ENCODE measurements at regions not wholly inside any gene's neighbourhood (a gene's known extent, or its start where the extent isn't known, plus 50 kb on each side); places are given as distances from the start of the nearest gene placed in this dataset.
A peak's percentile ranks its signal among the peaks of the same experiment; 100 is the strongest.

GRCh38 chr1:55592122-55592521, 377.0 kb upstream of the USP24 start:
- DNase-seq (ENCODE audit: low spot score) = no peak
- in situ Hi-C loops (cut with HindIII; ENCODE audit: low sequenced_read_pairs) = no loop called here

DNA sequence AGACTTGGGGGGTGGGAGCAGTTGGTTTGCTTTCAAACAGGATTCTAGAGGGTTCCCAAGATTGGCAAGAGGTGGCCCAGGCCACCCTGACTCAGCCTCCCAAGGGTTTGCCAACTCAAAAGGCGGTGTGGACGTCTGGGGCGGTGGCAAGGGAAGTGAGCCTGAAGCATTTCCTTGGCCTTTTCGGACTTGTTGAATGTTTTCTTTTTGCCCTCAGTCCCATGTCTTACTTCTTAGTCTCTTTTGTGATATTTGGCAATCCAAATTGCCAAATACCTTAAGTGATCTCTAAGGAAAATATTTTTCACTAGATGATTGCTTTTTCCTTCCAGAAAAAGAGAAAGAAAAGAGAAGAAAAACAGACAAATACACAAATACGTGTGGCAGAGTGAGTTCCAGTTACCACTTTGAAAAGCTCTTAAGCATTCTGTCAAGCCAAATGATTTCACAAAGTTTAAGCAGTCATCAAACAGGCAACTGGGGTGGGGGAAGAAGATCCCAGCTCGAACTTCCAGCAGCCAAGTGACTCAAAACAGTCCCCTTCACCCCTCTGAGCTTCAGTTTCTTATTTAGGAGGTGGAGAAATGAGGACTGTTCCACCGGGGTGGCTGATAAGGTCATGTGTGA, 374.6 kb upstream of the USP24 start:
- in situ Hi-C loops (cut with HindIII; ENCODE audit: low sequenced_read_pairs) = no loop called here
- DNase-seq (ENCODE audit: low spot score) = no peak

DNA sequence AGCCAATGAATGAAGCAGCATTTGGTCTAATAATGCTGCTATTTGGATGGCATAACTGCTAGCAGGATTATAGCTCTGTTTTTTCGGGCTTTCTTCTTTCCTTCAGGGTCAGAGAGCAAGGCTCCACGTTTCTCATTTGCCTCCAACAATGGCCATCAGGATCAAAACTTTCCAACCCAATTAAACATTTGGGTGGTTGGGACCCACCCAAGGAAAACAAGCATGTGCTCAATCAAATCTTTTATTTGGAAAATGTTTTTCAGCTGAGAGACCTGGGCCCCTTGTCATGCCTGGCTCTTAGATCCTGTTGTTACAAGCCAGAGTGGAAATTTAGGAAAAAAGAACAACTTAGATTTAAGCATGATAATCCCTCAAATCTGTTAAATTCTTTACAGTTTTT, 373.1 kb upstream of the USP24 start:
- in situ Hi-C loops (cut with HindIII; ENCODE audit: low sequenced_read_pairs) = no loop called here
- no peak for DNase-seq (ENCODE audit: low spot score)

DNA sequence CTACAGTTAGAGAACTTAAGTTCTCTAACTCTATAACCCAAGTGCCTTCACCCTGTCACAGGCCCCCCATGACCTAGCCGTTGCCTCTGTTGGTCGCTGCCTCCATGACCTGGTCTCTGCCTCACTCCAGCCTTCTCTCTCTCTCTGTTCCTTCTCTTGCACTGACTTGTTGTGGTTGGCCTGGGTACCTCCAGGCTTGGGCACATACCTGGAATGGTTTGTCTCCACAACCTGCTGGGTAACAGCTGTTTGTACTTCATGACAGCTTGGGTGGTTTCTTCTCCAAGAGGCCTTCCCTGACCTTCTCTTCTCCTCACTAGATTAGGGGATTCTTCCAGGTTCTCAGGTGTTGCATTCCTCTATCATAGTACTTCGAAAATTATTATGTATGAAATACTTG, 371.6 kb upstream of the USP24 start:
- in situ Hi-C loops (cut with HindIII; ENCODE audit: low sequenced_read_pairs) = no loop called here
- DNase-seq (ENCODE audit: low spot score) = no peak

- in situ Hi-C loops (cut with HindIII; ENCODE audit: low sequenced_read_pairs) = no loop called here
- no peak for DNase-seq (ENCODE audit: low spot score)
Observed at GRCh38 chr1:55585402-55585792, 370.2 kb upstream of the USP24 start.

DNA sequence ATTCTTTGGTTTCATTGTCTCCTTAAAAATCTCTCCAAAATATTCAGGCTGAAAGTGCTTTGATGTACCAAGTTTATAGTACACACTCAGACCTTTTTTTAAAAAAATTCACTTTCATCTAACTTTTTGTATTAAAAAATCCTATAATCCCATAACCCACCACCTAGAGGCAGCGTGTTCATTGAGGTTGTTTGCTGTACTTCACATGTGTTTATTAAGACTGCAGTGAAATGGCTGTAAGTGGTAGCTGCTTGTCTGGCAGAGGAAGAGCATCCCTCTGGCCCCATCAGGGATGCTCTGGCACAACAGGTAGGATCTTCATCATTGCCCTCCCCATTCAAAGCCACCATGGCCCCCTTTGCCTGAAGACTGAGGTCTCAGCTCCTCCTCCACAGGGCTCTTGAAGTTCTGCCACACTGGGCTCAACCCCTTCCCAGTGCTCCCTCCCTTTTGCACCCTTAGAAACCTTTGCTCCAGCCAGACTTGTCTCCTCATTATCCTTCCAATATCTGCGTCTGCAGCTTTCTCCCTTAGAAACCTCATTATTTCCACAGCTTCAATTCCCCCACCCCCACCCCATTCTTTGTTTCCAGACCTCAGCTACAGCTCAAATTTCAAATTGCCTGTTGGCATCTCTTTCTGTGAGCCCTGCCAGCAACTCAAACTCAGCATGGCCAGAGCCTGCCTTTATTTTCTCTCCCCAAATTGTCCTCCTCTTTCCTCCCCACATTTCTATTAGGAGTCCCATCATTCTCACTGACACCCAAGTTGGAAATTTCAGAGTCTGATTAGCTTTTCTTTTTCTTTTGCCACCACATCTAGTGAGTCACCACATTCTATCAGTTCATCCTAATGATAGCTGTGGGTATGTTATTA, 369.6 kb upstream of the USP24 start:
- DNase-seq (ENCODE audit: low spot score) = peak; percentile 36
- in situ Hi-C loops (cut with HindIII; ENCODE audit: low sequenced_read_pairs) = no loop called here

DNA sequence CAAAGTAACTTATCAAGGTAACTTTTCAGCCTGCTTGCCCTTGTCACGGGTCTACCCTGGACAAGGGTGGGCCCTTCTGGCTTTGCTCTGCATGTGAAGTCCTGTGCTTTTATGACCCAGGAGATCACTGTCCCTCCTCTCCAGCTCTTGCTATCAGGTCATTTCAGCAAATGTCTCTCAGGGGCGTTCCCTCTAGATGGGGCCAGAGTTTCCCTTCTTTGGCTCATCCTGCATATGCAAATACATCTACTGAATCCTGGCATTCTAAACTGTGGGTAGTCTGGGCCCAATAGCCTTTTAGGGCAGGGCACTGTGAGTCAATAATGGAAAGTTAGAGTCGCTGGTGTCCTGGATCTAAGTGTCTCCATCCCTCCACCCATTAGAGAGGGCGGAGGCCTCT, 366.9 kb upstream of the USP24 start:
- in situ Hi-C loops (cut with HindIII; ENCODE audit: low sequenced_read_pairs) = no loop called here
- no peak for DNase-seq (ENCODE audit: low spot score)

- in situ Hi-C loops (cut with HindIII; ENCODE audit: low sequenced_read_pairs) = no loop called here
- DNase-seq (ENCODE audit: low spot score) = no peak
Observed at GRCh38 chr1:55580845-55581332, 365.7 kb upstream of the USP24 start.

DNA sequence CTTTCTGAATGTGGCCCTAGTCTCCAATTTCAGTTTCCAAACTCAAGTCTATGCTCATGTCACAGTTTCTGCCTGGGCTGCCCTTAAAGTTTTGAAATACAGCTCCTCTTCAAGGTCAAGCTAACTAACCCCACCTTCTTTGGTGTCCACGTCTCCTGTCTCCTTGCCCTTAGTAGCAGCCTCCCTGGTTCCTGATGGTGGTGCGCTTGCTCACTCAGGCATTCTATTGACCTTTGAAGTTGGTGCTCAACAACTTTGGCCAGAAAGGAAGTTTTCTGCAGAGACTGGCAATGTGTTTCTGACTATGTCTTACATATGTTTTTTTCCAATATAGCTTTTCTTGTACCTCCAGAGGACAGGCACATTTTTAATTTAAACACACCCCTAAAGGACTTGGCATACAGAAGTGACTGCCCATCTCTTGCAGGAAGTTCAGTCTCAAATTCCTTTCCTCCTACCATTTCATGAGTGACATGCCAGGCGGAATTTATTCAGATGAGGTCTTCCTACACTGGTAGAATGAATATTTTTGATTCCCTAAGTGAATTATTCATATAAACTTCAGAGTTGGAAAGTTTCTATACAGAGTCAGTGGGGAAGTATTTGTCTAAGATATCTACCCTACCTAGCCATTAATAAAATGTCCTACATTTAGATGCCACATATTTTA, 364.3 kb upstream of the USP24 start:
- in situ Hi-C loops (cut with HindIII; ENCODE audit: low sequenced_read_pairs) = no loop called here
- no peak for DNase-seq (ENCODE audit: low spot score)

DNA sequence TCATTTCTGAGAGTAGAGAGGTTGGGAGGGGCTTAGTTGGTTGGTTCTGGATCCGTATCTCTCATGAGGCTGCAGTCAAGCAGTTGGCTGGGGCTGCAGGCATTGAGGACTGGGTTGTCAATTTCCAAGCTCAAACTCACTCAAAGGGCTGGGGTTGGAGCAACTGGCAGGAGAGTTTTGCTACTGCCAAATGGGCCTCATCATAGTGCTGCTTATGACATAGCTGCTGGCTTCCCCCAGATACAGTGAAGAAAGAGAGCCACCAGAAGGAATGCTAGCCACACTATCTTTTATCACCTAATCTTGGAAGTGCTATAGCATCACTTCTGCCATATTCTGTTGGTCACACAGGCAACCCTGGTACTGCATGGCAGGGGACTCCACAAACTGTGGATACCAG, 363.5 kb upstream of the USP24 start:
- DNase-seq (ENCODE audit: low spot score) = no peak
- in situ Hi-C loops (cut with HindIII; ENCODE audit: low sequenced_read_pairs) = no loop called here

GRCh38 chr1:55575571-55576279, 360.6 kb upstream of the USP24 start:
- in situ Hi-C loops (cut with HindIII; ENCODE audit: low sequenced_read_pairs) = no loop called here

GRCh38 chr1:55574691-55575225, 359.6 kb upstream of the USP24 start:
- DNase-seq (ENCODE audit: low spot score) = no peak
- in situ Hi-C loops (cut with HindIII; ENCODE audit: low sequenced_read_pairs) = no loop called here

More at GRCh38 chr1:55575571-55576279, 360.6 kb upstream of the USP24 start:
- DNase-seq (ENCODE audit: low spot score) = peak; percentile 52

GRCh38 chr1:55572878-55573734, 357.9 kb upstream of the USP24 start:
- no peak for DNase-seq (ENCODE audit: low spot score)
- in situ Hi-C loops (cut with HindIII; ENCODE audit: low sequenced_read_pairs) = no loop called here

DNA sequence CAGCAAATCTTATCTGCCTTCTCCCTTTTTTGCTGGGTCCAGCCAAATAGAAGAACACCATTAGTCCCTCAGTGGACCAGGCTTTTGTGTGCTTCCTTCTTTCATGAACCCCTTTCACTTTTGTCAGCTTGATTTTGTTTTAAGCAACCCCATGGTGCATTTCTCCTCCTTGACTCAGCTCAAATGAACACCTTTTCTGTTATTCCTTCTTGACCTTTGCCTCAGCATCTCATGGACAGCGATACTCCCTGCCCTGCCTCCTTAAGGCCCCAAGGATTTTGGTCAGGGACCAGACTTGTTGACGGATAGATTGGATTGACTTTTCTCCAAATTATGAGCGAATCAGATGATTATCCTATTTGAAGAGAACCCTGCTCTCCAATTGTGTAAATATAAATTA, 356.6 kb upstream of the USP24 start:
- DNase-seq (ENCODE audit: low spot score) = no peak
- in situ Hi-C loops (cut with HindIII; ENCODE audit: low sequenced_read_pairs) = no loop called here

GRCh38 chr1:55569417-55569816, 354.3 kb upstream of the USP24 start:
- DNase-seq (ENCODE audit: low spot score) = no peak
- in situ Hi-C loops (cut with HindIII; ENCODE audit: low sequenced_read_pairs) = no loop called here

- no peak for DNase-seq (ENCODE audit: low spot score)
- in situ Hi-C loops (cut with HindIII; ENCODE audit: low sequenced_read_pairs) = no loop called here
Observed at GRCh38 chr1:55568732-55569131, 353.6 kb upstream of the USP24 start.

DNA sequence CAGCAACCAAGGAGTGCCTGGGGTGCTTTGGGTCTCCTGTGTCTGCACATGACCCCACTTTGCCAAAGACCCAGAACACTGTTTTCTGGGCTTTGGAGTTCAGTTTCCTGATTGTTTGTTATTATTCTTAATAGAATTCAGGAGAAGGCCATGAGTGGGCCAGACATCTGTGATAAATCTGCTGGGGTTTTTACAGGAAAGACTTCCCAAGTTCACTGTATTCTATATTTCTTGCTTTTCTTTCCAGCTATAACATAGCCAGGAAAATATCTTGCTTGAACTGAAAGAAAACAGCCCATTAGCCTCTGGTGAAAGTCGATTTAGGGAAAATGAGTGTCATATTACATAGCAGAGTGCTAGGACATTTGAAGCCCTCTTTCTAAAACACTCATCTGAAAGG, 345.1 kb upstream of the USP24 start:
- DNase-seq (ENCODE audit: low spot score) = no peak
- in situ Hi-C loops (cut with HindIII; ENCODE audit: low sequenced_read_pairs) = no loop called here

DNA sequence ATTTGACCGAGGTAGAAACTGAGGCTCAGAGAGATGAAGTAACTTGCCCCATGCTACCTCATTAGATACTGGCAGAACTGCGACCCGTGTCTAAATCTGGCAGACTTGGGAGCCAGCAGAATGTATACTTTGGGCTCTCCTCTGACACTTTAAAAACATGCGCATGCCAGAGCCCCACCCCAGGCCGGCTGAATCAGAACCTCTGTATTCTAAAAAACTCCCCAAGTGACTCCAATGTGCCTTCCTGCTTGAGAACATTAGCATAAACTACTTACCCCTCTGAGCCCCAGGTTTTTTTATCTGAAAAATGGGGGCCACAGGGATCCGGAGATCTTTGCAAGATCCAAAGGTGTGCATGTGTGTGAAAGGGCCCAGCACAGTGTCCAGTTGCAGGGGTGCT, 344.7 kb upstream of the USP24 start:
- in situ Hi-C loops (cut with HindIII; ENCODE audit: low sequenced_read_pairs) = no loop called here
- DNase-seq (ENCODE audit: low spot score) = no peak

All from G401 (cell line).